ENCODE measurements at regions not wholly inside any gene's neighbourhood (a gene's known extent, or its start where the extent isn't known, plus 50 kb on each side); places are given as distances from the start of the nearest gene placed in this dataset.

DNA sequence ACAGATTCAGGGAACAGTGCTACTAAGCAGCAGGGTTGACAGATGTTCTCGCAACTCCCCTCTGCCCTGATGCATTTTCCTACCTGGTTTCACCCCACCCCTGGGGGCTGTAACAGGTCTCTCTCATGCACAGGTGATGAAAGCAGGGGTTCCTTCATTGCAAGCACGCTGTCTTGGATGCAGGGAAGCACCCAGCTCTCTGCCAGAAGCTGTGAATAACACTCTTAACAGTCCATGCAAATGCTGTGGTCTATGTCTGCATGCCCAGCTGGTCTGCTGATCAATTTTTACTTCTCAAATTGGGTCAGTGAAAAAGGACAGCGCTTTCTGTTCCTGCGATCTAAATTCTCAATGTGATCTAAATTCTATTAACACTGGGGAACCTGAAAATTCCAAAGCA lies 246.3 kb upstream of the TSHZ3 start:
- TF ChIP-seq, protein P1, sequence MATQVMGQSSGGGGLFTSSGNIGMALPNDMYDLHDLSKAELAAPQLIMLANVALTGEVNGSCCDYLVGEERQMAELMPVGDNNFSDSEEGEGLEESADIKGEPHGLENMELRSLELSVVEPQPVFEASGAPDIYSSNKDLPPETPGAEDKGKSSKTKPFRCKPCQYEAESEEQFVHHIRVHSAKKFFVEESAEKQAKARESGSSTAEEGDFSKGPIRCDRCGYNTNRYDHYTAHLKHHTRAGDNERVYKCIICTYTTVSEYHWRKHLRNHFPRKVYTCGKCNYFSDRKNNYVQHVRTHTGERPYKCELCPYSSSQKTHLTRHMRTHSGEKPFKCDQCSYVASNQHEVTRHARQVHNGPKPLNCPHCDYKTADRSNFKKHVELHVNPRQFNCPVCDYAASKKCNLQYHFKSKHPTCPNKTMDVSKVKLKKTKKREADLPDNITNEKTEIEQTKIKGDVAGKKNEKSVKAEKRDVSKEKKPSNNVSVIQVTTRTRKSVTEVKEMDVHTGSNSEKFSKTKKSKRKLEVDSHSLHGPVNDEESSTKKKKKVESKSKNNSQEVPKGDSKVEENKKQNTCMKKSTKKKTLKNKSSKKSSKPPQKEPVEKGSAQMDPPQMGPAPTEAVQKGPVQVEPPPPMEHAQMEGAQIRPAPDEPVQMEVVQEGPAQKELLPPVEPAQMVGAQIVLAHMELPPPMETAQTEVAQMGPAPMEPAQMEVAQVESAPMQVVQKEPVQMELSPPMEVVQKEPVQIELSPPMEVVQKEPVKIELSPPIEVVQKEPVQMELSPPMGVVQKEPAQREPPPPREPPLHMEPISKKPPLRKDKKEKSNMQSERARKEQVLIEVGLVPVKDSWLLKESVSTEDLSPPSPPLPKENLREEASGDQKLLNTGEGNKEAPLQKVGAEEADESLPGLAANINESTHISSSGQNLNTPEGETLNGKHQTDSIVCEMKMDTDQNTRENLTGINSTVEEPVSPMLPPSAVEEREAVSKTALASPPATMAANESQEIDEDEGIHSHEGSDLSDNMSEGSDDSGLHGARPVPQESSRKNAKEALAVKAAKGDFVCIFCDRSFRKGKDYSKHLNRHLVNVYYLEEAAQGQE (IDR thresholded peaks at IDR 0.05; ENCODE audit: low read depth), result no peak
- TF ChIP-seq, protein P2, sequence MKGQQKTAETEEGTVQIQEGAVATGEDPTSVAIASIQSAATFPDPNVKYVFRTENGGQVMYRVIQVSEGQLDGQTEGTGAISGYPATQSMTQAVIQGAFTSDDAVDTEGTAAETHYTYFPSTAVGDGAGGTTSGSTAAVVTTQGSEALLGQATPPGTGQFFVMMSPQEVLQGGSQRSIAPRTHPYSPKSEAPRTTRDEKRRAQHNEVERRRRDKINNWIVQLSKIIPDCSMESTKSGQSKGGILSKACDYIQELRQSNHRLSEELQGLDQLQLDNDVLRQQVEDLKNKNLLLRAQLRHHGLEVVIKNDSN (IDR thresholded peaks at IDR 0.05), result no peak
- TF ChIP-seq TEAD4 (IDR thresholded peaks at IDR 0.05) (no peak), EP300 (IDR thresholded peaks at IDR 0.05; ENCODE audit: borderline replicate concordance) (no peak), CEBPB (IDR thresholded peaks at IDR 0.05) (no peak), NFIC (IDR thresholded peaks at IDR 0.05) (no peak), TCF12 (IDR thresholded peaks at IDR 0.05; ENCODE audit: low read depth) (no peak), ZBTB7A (IDR thresholded peaks at IDR 0.05; ENCODE audit: low read depth) (no peak), CREB1 (IDR thresholded peaks at IDR 0.05; ENCODE audit: low read depth) (no peak), FOXM1 (IDR thresholded peaks at IDR 0.05; ENCODE audit: borderline replicate concordance, low read depth) (no peak), EGR1 (IDR thresholded peaks at IDR 0.05) (no peak), TAF1 (IDR thresholded peaks at IDR 0.05; ENCODE audit: low read depth) (no peak), YY1 (IDR thresholded peaks at IDR 0.05; ENCODE audit: low read depth) (no peak), RAD21 (IDR thresholded peaks at IDR 0.05; ENCODE audit: low read depth) (no peak)
- TF ChIP-seq, protein P3, sequence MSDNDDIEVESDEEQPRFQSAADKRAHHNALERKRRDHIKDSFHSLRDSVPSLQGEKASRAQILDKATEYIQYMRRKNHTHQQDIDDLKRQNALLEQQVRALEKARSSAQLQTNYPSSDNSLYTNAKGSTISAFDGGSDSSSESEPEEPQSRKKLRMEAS (IDR thresholded peaks at IDR 0.05), result no peak

DNA sequence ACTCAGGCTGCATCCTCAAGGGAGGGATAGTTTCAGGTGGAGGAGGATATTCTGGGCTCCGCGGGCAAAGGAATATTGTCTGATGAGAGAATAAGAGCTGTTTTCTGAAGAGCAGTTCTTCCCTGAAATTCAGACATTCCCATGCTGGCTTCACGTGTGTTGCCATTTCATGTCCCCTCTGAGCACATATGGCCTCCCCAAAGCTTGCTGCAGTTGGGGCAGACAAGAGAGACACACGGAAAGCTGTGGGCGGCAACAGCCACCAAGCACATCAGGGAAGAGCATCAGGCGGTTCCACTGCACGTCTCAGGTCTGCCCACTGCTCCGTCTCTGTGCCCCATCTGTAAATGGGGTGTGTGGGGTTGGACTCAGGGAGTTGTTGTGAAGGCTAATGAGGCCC lies 247.5 kb upstream of the TSHZ3 start:
- TF ChIP-seq, protein P2 (IDR thresholded peaks at IDR 0.05), result no peak
- no peak for TF ChIP-seq FOXM1 (IDR thresholded peaks at IDR 0.05; ENCODE audit: borderline replicate concordance, low read depth)

DNA sequence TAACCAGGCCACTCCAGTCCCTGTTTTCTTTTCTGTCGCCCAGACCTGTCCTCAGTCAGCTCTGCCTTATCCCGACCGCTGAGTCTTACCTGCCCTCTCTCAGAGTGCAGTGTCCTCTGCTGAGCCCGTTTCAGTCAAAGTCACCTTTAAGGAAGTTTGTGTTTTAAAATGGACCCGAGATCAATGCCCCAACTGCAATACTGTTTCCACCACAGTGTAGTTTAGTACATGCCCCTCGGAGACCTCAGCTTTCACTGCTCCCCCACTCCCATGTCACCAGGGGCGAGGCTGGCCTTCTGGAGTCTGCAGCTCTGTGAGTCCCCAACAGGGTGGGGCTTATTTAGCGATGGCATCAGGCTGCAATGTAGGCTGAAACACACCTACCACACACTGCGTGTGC lies 248.4 kb upstream of the TSHZ3 start:
- TF ChIP-seq RAD21 (IDR thresholded peaks at IDR 0.05; ENCODE audit: low read depth), result no peak
- TF ChIP-seq TAF1 (IDR thresholded peaks at IDR 0.05; ENCODE audit: low read depth), result no peak
- no peak for TF ChIP-seq YY1 (IDR thresholded peaks at IDR 0.05; ENCODE audit: low read depth)
- no peak for TF ChIP-seq FOXM1 (IDR thresholded peaks at IDR 0.05; ENCODE audit: borderline replicate concordance, low read depth)
- TF ChIP-seq, protein P1 (IDR thresholded peaks at IDR 0.05; ENCODE audit: low read depth), result no peak
- no peak for TF ChIP-seq NFIC (IDR thresholded peaks at IDR 0.05)
- no peak for TF ChIP-seq CEBPB (IDR thresholded peaks at IDR 0.05)

DNA sequence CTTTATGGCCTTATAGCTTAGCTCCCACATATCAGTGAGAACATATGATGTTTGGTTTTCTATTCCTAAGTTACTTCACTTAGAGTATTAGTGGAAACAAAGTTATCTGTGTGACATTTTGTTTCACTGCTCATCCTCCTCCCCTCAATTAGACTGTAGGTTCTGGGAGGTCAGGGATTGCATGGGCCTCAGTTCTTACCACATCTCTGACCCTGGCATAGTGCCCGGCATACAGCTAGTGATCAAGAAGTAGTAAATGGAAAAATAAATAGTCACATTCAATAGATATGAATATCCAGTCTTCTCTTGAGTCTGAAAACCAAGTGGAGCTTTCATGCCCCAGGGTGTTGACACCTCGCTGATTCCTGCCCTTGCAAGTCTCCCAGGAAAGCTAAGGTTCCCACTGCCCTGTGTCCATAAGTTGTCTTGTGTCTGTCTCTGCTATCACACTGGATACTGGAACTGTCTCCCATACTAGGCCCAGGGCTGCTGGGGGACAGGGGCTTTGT lies 249.5 kb upstream of the TSHZ3 start:
- TF ChIP-seq TEAD4 (IDR thresholded peaks at IDR 0.05), result no peak
- TF ChIP-seq CEBPB (IDR thresholded peaks at IDR 0.05), result no peak
- TF ChIP-seq ZBTB7A (IDR thresholded peaks at IDR 0.05; ENCODE audit: low read depth), result no peak
- no peak for TF ChIP-seq NFIC (IDR thresholded peaks at IDR 0.05)
- TF ChIP-seq EGR1 (IDR thresholded peaks at IDR 0.05), result no peak
- no peak for TF ChIP-seq YY1 (IDR thresholded peaks at IDR 0.05; ENCODE audit: low read depth)
- TF ChIP-seq, protein P2 (IDR thresholded peaks at IDR 0.05), result no peak
- TF ChIP-seq TCF12 (IDR thresholded peaks at IDR 0.05; ENCODE audit: low read depth), result no peak
- no peak for TF ChIP-seq RAD21 (IDR thresholded peaks at IDR 0.05; ENCODE audit: low read depth)
- TF ChIP-seq TAF1 (IDR thresholded peaks at IDR 0.05; ENCODE audit: low read depth), result no peak
- no peak for TF ChIP-seq CREB1 (IDR thresholded peaks at IDR 0.05; ENCODE audit: low read depth)
- TF ChIP-seq, protein P1 (IDR thresholded peaks at IDR 0.05; ENCODE audit: low read depth), result no peak
- TF ChIP-seq, protein P3 (IDR thresholded peaks at IDR 0.05), result no peak
- no peak for TF ChIP-seq EP300 (IDR thresholded peaks at IDR 0.05; ENCODE audit: borderline replicate concordance)
- TF ChIP-seq FOXM1 (IDR thresholded peaks at IDR 0.05; ENCODE audit: borderline replicate concordance, low read depth), result no peak

Measured in Ishikawa (cell line).